ENCODE measurements at regions not wholly inside any gene's neighbourhood (a gene's known extent, or its start where the extent isn't known, plus 50 kb on each side); places are given as distances from the start of the nearest gene placed in this dataset.

GRCh38 chr14:23751616-23752015 lies 115.5 kb downstream of the DHRS2 start:
- no peak for TF ChIP-seq CTCF (IDR thresholded peaks at IDR 0.05)
- TF ChIP-seq ZFX (IDR thresholded peaks at IDR 0.05; ENCODE audit: borderline replicate concordance): no peak

Data from 22Rv1 (cell line).